GM18868 (cell line): ENCODE measurements at regions not wholly inside any gene's neighbourhood (a gene's known extent, or its start where the extent isn't known, plus 50 kb on each side); places are given as distances from the start of the nearest gene placed in this dataset.
"Not testable (repeated sequence)": the region's sequence is repeated elsewhere in the genome, so short reads cannot be mapped to it uniquely, and the experiment has no call there.

Source experiments
- ATAC-seq: cut with Tn5 transposase; IDR thresholded peaks from one replicate; pipeline ENCODE4 v1.9.1; 2021; ENCODE audit warnings: mild to moderate bottlenecking, moderate library complexity; ENCODE audit not compliant: unreplicated experiment

- not testable (repeated sequence) for ATAC-seq
Observed at GRCh38 chrX:140633105-140633504, 76.5 kb upstream of the LINC00632 start.

DNA sequence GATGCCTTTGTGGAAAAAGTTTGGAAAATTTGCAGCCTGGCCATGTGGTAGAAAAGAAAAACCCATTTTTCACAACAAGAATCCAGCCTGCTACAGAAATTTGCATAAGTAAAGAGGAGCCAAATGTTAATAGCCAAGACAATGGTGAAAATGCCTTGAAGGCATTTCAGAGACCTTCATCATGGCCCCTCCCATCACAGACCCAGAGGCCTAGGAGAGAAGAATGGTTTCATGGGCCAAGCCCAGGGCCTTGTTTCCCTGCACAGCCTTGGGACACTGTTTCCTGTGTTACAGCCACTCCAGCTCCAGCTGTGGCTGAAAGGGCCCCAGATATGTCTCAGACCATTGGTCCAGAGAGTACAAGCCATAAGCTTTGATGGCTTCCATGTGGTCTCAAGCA lies 101.4 kb upstream of the LINC00632 start:
- ATAC-seq = no peak

- ATAC-seq = no peak
Observed at GRCh38 chrX:140602140-140602539, 97.3 kb upstream of the SOX3 start.

GRCh38 chrX:140599851-140600250 lies 95.0 kb upstream of the SOX3 start:
- ATAC-seq = no peak

- no peak for ATAC-seq
Observed at GRCh38 chrX:140589657-140590056, 84.8 kb upstream of the SOX3 start.

DNA sequence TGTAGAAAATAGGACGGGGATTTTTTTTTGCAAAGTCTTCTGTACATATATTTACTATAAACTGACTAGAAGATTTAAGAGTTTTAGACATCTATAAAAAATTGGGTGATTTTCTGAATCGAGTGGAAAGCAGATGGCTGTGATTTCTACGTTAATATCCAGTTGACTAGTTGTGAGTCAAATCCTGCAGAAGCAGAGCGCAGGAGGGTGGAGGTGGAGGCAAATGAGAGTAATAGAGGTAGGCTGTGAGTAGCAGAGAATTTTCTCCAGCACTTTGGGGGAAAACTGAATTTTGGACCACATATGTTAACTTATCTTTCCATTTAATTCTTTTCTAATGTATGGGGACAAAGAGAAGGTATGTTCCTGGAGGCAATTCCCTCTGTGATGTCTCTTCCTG lies 82.1 kb upstream of the SOX3 start:
- no peak for ATAC-seq

GRCh38 chrX:140580478-140580877 lies 75.6 kb upstream of the SOX3 start:
- ATAC-seq = no peak

DNA sequence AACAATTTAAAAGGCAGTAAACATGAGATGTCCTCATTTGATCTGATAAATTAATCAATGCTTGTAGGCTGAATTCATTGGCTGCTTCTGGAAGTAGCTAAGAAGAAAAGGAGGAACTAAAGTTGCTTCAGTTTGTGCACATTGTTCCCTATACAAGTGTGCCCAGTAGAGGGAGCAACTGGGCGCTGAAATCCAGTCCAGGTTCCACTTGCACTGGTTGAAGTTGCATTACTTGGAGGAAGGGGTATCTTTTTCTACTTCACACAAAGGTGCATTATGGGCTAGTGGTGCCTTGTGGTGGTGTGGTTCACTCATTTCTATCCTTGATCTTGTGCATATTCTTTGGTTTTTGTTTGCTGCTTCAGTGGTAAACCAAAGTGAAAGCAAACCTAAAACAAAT lies 67.9 kb upstream of the SOX3 start:
- ATAC-seq = peak; percentile 98

DNA sequence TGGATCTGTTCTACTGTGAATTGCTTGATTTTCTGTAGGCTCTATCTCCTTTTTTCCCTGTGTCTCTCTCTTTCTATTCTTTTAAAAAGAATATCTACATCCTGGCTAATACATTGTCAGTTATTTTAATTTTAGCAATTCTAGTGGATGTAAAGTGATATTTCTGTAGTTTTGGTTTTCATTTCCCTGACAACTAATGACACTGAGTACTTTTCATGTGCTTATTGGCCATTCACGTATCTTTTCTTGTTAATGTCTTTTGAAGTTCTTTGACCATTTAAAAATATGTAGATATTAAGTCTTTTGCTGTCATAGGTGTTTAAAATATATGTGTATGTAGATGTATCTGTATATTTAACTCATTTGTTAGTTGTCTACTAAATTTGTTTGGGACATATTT lies 59.0 kb upstream of the SOX3 start:
- ATAC-seq = no peak
